Parathyroid adenoma (tissue), 2 donors: ENCODE measurements at regions not wholly inside any gene's neighbourhood (a gene's known extent, or its start where the extent isn't known, plus 50 kb on each side); places are given as distances from the start of the nearest gene placed in this dataset.
"Not testable (repeated sequence)": the region's sequence is repeated elsewhere in the genome, so short reads cannot be mapped to it uniquely, and the experiment has no call there.

ENCODE experiments used
- H2AFZ ChIP-seq: fragments of 300-600 bp; sonication (generic); one replicate; pipeline ENCODE4 v1.7.0; 2017; ENCODE audit warnings: antibody characterized with exemption, mild to moderate bottlenecking
- H3K27ac ChIP-seq: fragments of 300-600 bp; sonication (generic); one replicate; pipeline ENCODE4 v1.7.0; 2017
- H3K27me3 ChIP-seq: fragments of 300-600 bp; sonication (generic); one replicate; pipeline ENCODE4 v1.7.0; 2017; ENCODE audit warnings: low read length; ENCODE audit not compliant: control insufficient read depth, insufficient read depth
- H3K36me3 ChIP-seq: fragments of 300-600 bp; sonication (generic); one replicate; pipeline ENCODE4 v1.7.0; 2017; ENCODE audit warnings: low read length; ENCODE audit not compliant: control insufficient read depth, insufficient read depth
- H3K4me1 ChIP-seq: fragments of 300-600 bp; sonication (generic); one replicate; pipeline ENCODE4 v1.7.0; 2017; ENCODE audit warnings: control low read depth
- H3K4me2 ChIP-seq: fragments of 300-600 bp; sonication (generic); one replicate; pipeline ENCODE4 v1.7.0; 2017; ENCODE audit warnings: low read length
- H3K4me3 ChIP-seq: fragments of 300-600 bp; sonication (generic); one replicate; pipeline ENCODE4 v1.7.0; 2017; ENCODE audit warnings: low read depth, low read length
- H3K79me2 ChIP-seq: fragments of 300-600 bp; sonication (generic); one replicate; pipeline ENCODE4 v1.7.0; 2017; ENCODE audit warnings: control low read depth
- H3K9ac ChIP-seq: fragments of 300-600 bp; sonication (generic); one replicate; pipeline ENCODE4 v1.7.0; 2017; ENCODE audit warnings: mild to moderate bottlenecking
- H3K9me3 ChIP-seq: fragments of 300-600 bp; sonication (generic); one replicate; pipeline ENCODE4 v1.7.0; 2017; ENCODE audit warnings: low read length; ENCODE audit not compliant: control insufficient read depth
- TF ChIP-seq, protein P1 (sequence below): fragments of 300-600 bp; sonication (generic); IDR thresholded peaks from one replicate; pipeline ENCODE4 v1.7.0; 2017; ENCODE audit warnings: antibody characterized with exemption, mild to moderate bottlenecking
- donor health status: primary hyperparathyroidism.

- Histone ChIP-seq H3K4me1 (no peaks in the 10 kb centered on the region), H3K4me2 (no peak overlapping the region), H3K27ac (no peak overlapping the region), H2AFZ (no peak overlapping the region), H3K9me3 (no peaks in the 10 kb centered on the region), H3K9ac (no peak overlapping the region), H3K79me2 (no peaks in the 10 kb centered on the region), H3K4me3 (no peak overlapping the region), H3K27me3 (no peaks in the 10 kb centered on the region), H3K36me3 (no peaks in the 10 kb centered on the region)
- TF ChIP-seq, protein P1, sequence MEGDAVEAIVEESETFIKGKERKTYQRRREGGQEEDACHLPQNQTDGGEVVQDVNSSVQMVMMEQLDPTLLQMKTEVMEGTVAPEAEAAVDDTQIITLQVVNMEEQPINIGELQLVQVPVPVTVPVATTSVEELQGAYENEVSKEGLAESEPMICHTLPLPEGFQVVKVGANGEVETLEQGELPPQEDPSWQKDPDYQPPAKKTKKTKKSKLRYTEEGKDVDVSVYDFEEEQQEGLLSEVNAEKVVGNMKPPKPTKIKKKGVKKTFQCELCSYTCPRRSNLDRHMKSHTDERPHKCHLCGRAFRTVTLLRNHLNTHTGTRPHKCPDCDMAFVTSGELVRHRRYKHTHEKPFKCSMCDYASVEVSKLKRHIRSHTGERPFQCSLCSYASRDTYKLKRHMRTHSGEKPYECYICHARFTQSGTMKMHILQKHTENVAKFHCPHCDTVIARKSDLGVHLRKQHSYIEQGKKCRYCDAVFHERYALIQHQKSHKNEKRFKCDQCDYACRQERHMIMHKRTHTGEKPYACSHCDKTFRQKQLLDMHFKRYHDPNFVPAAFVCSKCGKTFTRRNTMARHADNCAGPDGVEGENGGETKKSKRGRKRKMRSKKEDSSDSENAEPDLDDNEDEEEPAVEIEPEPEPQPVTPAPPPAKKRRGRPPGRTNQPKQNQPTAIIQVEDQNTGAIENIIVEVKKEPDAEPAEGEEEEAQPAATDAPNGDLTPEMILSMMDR: no peak
Measured at GRCh38 chr7:65804887-65805286, 68.0 kb upstream of the VKORC1L1 start.

- H2AFZ ChIP-seq, H3K36me3 ChIP-seq, H3K4me3 ChIP-seq, H3K27me3 ChIP-seq, H3K4me2 ChIP-seq, H3K9me3 ChIP-seq, H3K79me2 ChIP-seq, H3K27ac ChIP-seq, H3K9ac ChIP-seq, H3K4me1 ChIP-seq: not testable (repeated sequence)
Measured at GRCh38 chr7:65807067-65807466, 65.8 kb upstream of the VKORC1L1 start.

DNA sequence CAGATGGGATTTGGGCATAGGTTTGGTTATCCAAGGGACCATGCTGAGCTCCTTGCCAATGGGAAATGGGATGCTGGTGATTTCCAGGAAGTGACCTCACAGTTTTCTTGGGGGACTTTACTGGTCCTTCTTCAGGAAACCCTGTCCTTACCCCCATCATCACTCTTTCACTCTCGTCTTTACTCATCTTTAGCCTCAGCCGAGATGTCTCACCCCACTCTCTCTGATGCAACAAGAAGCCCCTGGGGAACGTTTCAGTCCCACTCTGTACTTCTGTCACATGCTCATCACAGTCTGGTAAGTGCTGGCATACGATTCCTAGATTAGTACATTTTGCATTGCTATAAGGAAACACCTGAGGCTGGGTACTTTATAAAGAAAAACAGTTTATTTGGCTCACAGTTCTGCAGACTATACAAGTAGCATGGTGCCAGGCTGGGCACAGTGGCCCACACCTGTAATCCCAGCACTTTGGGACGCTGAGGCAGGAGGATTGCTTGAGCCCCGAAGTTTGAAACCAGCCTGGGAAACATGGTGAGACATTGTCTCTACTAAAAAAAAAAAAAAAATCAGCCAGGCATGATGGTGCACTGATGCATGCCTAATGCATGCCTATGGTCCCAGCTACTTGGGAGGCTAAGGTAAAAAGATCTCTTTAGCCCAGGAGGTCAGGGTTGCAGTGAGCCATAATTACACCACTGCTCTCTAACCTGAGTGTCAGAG lies 63.5 kb upstream of the VKORC1L1 start:
- TF ChIP-seq, protein P1: no peak
- H3K36me3 ChIP-seq: no peaks in the 10 kb centered on the region
- no peak overlapping the region for H3K9ac ChIP-seq
- no peak overlapping the region for H3K4me3 ChIP-seq
- H3K79me2 ChIP-seq: no peaks in the 10 kb centered on the region
- H3K27me3 ChIP-seq: no peaks in the 10 kb centered on the region
- no peak overlapping the region for H2AFZ ChIP-seq
- no peaks in the 10 kb centered on the region for H3K9me3 ChIP-seq
- H3K4me1 ChIP-seq: no peaks in the 10 kb centered on the region
- H3K27ac ChIP-seq: no peak overlapping the region
- no peak overlapping the region for H3K4me2 ChIP-seq

DNA sequence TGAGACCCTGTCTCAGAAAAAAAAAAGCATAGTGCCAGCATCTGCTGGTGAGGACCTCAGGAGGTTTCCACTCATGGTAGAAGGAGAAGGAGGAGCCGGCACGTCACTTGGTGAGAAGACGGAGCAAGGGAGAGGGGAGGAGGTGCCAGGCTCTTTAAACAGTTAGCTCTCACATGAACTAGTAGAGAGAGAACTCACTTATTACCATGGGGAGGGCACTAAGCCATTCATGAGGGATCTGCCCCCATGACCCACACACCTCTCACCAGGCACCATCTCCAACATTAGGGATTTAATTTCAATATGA lies 62.9 kb upstream of the VKORC1L1 start:
- Histone ChIP-seq H3K9me3 (no peaks in the 10 kb centered on the region), H3K4me1 (no peaks in the 10 kb centered on the region), H2AFZ (no peak overlapping the region), H3K9ac (no peak overlapping the region), H3K79me2 (no peaks in the 10 kb centered on the region), H3K4me3 (no peak overlapping the region), H3K27ac (no peak overlapping the region), H3K27me3 (no peaks in the 10 kb centered on the region), H3K4me2 (no peak overlapping the region), H3K36me3 (no peaks in the 10 kb centered on the region)
- TF ChIP-seq, protein P1: no peak

DNA sequence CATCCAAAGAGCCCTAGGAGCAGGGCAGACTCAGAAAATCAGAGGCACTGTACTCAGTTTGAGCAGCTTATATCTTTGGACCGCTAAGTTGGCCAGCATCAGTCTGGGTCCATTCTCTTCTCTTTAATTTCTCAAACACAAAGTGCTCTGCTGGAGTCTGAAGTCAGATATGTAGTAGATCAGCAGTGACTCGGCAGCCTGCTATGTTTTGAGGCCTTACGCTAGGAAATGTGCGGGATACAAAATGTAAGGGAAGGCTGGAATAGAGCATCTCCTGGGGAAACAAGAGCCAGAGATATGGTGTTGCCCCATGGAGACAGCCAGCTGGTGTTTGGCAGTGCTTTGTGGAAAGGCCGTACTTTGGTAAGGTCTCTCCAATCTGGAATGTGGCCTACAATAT lies 60.6 kb upstream of the VKORC1L1 start:
- Histone ChIP-seq H3K4me3 (no peak overlapping the region), H3K27me3 (no peaks in the 10 kb centered on the region), H3K4me1 (no peaks in the 10 kb centered on the region), H3K79me2 (no peaks in the 10 kb centered on the region), H3K4me2 (no peak overlapping the region), H2AFZ (no peak overlapping the region), H3K36me3 (no peaks in the 10 kb centered on the region), H3K9me3 (no peaks in the 10 kb centered on the region), H3K27ac (no peak overlapping the region), H3K9ac (no peak overlapping the region)
- TF ChIP-seq, protein P1: no peak

GRCh38 chr7:65814556-65815167 lies 58.2 kb upstream of the VKORC1L1 start:
- not testable (repeated sequence) for H2AFZ ChIP-seq, H3K9ac ChIP-seq, H3K27me3 ChIP-seq

More at GRCh38 chr7:65814556-65815167, 58.2 kb upstream of the VKORC1L1 start:
- H3K36me3 ChIP-seq, H3K9me3 ChIP-seq, H3K4me1 ChIP-seq, H3K4me3 ChIP-seq, H3K79me2 ChIP-seq, H3K27ac ChIP-seq, H3K4me2 ChIP-seq: not testable (repeated sequence)
